ENCODE measurements at regions not wholly inside any gene's neighbourhood (a gene's known extent, or its start where the extent isn't known, plus 50 kb on each side); places are given as distances from the start of the nearest gene placed in this dataset.

- H3K4me3 ChIP-seq (ENCODE audit: low read depth, low read length, poor library complexity, severe bottlenecking), result no peak overlapping the region
- H3K27ac ChIP-seq (ENCODE audit: low read depth, low read length, poor library complexity, severe bottlenecking), result no peak overlapping the region
- H3K4me1 ChIP-seq (ENCODE audit: insufficient read depth, low read length, poor library complexity, severe bottlenecking), result peaks cover 37% of the 10 kb centered on the region
- ChIA-PET POLR2A (ENCODE audit: low non-redundant PET) (no interaction called here), CTCF (no interaction called here)
- intact Hi-C loops (cut with micrococcal nuclease; ENCODE audit: unreplicated experiment), result loop anchor here (5.0 kb wide), 1 partner anchor 90 kb away; no protein-coding TSS in a partner anchor
- DNase-seq (ENCODE audit: low spot score), result peak; percentile 29
- BruUV-seq (replicated peaks), result no TSS peak
- H3K36me3 ChIP-seq (ENCODE audit: insufficient read depth, low read length, poor library complexity, severe bottlenecking), result no peaks in the 10 kb centered on the region
- TF ChIP-seq CTCF (conservative IDR thresholded peaks at IDR 0.05; ENCODE audit: low read depth, low read length) (no peak), EZH2 (IDR thresholded peaks at IDR 0.05; ENCODE audit: borderline replicate concordance, low read depth, low read length, poor library complexity, severe bottlenecking) (no peak)
- no peaks in the 10 kb centered on the region for H3K9me3 ChIP-seq (ENCODE audit: low read depth, low read length, poor library complexity, severe bottlenecking)
- no peaks in the 10 kb centered on the region for H3K27me3 ChIP-seq (replicated peaks; ENCODE audit: insufficient read depth, low read depth, low read length, poor library complexity)
Observed at GRCh38 chr9:78777747-78778146, 480.8 kb downstream of the PSAT1 start.

DNA sequence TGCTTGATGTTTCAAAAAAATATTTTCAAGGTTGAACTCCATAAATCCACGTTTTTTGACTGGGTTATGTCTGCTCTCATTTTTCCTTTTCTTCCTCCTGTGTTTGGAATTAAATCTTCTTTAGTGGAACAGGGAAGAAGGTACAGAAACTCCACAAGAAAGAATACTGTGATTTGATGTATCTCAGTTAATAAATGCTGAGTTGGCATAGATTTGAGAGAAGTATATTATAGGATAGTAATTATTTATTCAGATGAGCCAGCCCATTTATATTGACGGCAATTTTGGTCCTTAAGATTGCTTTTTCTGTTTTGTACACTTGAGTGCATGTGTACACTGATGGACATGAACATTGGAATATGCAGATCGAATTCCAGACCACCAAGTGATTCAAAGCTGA, 481.4 kb downstream of the PSAT1 start:
- H3K27ac ChIP-seq (ENCODE audit: low read depth, low read length, poor library complexity, severe bottlenecking), result peak overlapping the region; percentile 4
- DNase-seq (ENCODE audit: low spot score), result no peak
- H3K27me3 ChIP-seq (replicated peaks; ENCODE audit: insufficient read depth, low read depth, low read length, poor library complexity), result no peaks in the 10 kb centered on the region
- intact Hi-C loops (cut with micrococcal nuclease; ENCODE audit: unreplicated experiment), result loop anchor here (5.0 kb wide), 1 partner anchor 89 kb away; no protein-coding TSS in a partner anchor
- no peak for TF ChIP-seq EZH2 (IDR thresholded peaks at IDR 0.05; ENCODE audit: borderline replicate concordance, low read depth, low read length, poor library complexity, severe bottlenecking)
- no peak for TF ChIP-seq CTCF (conservative IDR thresholded peaks at IDR 0.05; ENCODE audit: low read depth, low read length)
- no TSS peak for BruUV-seq (replicated peaks)
- CTCF ChIA-PET, result no interaction called here
- H3K36me3 ChIP-seq (ENCODE audit: insufficient read depth, low read length, poor library complexity, severe bottlenecking), result no peaks in the 10 kb centered on the region
- H3K9me3 ChIP-seq (ENCODE audit: low read depth, low read length, poor library complexity, severe bottlenecking), result no peaks in the 10 kb centered on the region
- H3K4me3 ChIP-seq (ENCODE audit: low read depth, low read length, poor library complexity, severe bottlenecking), result no peak overlapping the region
- POLR2A ChIA-PET (ENCODE audit: low non-redundant PET), result no interaction called here
- peaks cover 37% of the 10 kb centered on the region for H3K4me1 ChIP-seq (ENCODE audit: insufficient read depth, low read length, poor library complexity, severe bottlenecking)

DNA sequence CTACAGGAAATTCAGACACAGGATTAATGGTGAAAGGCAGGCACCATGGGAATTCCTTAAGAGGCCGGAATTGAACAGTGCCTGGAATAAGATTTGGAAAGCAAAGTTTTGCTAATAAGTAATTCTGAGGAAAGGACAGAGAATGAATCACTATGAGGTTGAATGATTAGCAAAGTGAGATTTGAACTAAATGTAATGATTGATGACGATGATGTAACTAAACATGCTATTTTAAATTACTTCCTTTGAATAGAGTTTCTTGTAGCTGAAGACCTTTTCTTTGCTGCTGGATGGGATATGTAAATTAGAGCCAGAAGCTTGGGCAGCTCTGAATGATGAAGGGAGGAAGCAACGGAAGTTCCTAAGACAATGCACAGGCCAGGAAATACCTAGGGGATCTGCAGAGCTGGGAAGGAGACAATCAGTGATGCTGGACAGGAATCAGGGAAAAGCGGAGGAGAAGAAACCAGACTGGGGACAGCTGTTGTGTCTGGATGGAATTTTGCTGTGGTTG, 482.0 kb downstream of the PSAT1 start:
- ChIA-PET POLR2A (ENCODE audit: low non-redundant PET) (interaction anchor here (0.8 kb wide), 1 partner anchor 1807 kb away, joined by 3 read pairs; no protein-coding TSS in a partner anchor), CTCF (no interaction called here)
- no peaks in the 10 kb centered on the region for H3K36me3 ChIP-seq (ENCODE audit: insufficient read depth, low read length, poor library complexity, severe bottlenecking)
- BruUV-seq (replicated peaks), result no TSS peak
- no peaks in the 10 kb centered on the region for H3K27me3 ChIP-seq (replicated peaks; ENCODE audit: insufficient read depth, low read depth, low read length, poor library complexity)
- TF ChIP-seq EZH2 (IDR thresholded peaks at IDR 0.05; ENCODE audit: borderline replicate concordance, low read depth, low read length, poor library complexity, severe bottlenecking), result no peak
- TF ChIP-seq CTCF (conservative IDR thresholded peaks at IDR 0.05; ENCODE audit: low read depth, low read length), result no peak
- H3K9me3 ChIP-seq (ENCODE audit: low read depth, low read length, poor library complexity, severe bottlenecking), result no peaks in the 10 kb centered on the region
- H3K4me3 ChIP-seq (ENCODE audit: low read depth, low read length, poor library complexity, severe bottlenecking), result no peak overlapping the region
- intact Hi-C loops (cut with micrococcal nuclease; ENCODE audit: unreplicated experiment), result loop anchor here (5.0 kb wide), 1 partner anchor 88 kb away; no protein-coding TSS in a partner anchor
- H3K4me1 ChIP-seq (ENCODE audit: insufficient read depth, low read length, poor library complexity, severe bottlenecking), result peaks cover 37% of the 10 kb centered on the region
- H3K27ac ChIP-seq (ENCODE audit: low read depth, low read length, poor library complexity, severe bottlenecking), result no peak overlapping the region
- DNase-seq (ENCODE audit: low spot score), result peak; percentile 81

Data from A673 (cell line).